ENCODE measurements at regions not wholly inside any gene's neighbourhood (a gene's known extent, or its start where the extent isn't known, plus 50 kb on each side); places are given as distances from the start of the nearest gene placed in this dataset.

- DNase-seq: no peak
Observed at GRCh38 chr12:115044073-115044472, 360.1 kb upstream of the TBX3 start.

- no peak for DNase-seq
Observed at GRCh38 chr12:115043079-115043478, 359.1 kb upstream of the TBX3 start.

GRCh38 chr12:115042341-115042740 lies 358.4 kb upstream of the TBX3 start:
- DNase-seq: no peak

- no peak for DNase-seq
Observed at GRCh38 chr12:115037830-115038229, 353.9 kb upstream of the TBX3 start.

- no peak for DNase-seq
Observed at GRCh38 chr12:115035535-115036107, 351.6 kb upstream of the TBX3 start.

GRCh38 chr12:115032521-115032920 lies 348.5 kb upstream of the TBX3 start:
- DNase-seq: no peak

- no peak for DNase-seq
Observed at GRCh38 chr12:115030017-115030416, 346.0 kb upstream of the TBX3 start.

- no peak for DNase-seq
Observed at GRCh38 chr12:115024531-115024930, 340.6 kb upstream of the TBX3 start.

GRCh38 chr12:115023279-115024265 lies 339.6 kb upstream of the TBX3 start:
- no peak for DNase-seq

GRCh38 chr12:115020091-115020490 lies 336.1 kb upstream of the TBX3 start:
- DNase-seq: no peak

GRCh38 chr12:115017346-115017745 lies 333.4 kb upstream of the TBX3 start:
- no peak for DNase-seq

GRCh38 chr12:115013236-115013981 lies 329.4 kb upstream of the TBX3 start:
- DNase-seq: no peak

- no peak for DNase-seq
Observed at GRCh38 chr12:115012861-115013235, 328.9 kb upstream of the TBX3 start.

GRCh38 chr12:115011703-115012102 lies 327.7 kb upstream of the TBX3 start:
- DNase-seq: no peak

GRCh38 chr12:115010324-115010995 lies 326.5 kb upstream of the TBX3 start:
- no peak for DNase-seq

- DNase-seq: no peak
Observed at GRCh38 chr12:115008929-115009328, 325.0 kb upstream of the TBX3 start.

GRCh38 chr12:115004470-115005146 lies 320.6 kb upstream of the TBX3 start:
- no peak for DNase-seq

- no peak for DNase-seq
Observed at GRCh38 chr12:115002434-115002833, 318.5 kb upstream of the TBX3 start.

- DNase-seq: no peak
Observed at GRCh38 chr12:115001571-115002180, 317.7 kb upstream of the TBX3 start.

- DNase-seq: no peak
Observed at GRCh38 chr12:115000038-115000437, 316.1 kb upstream of the TBX3 start.

GRCh38 chr12:114998750-114999128 lies 314.8 kb upstream of the TBX3 start:
- no peak for DNase-seq

GRCh38 chr12:114998118-114998749 lies 314.3 kb upstream of the TBX3 start:
- DNase-seq: no peak
